HL-60 (cell line): ENCODE measurements at regions not wholly inside any gene's neighbourhood (a gene's known extent, or its start where the extent isn't known, plus 50 kb on each side); places are given as distances from the start of the nearest gene placed in this dataset.

Experiments used
- DNase-seq, 2 experiments: peaks; one replicate each; pipeline ENCODE4 v3.0.0-alpha.2; 2010 to 2020; ENCODE audit warnings: low read depth in 1 of 2, low spot score in 1 of 2
- H3K27ac ChIP-seq: fragments of 250-450 bp; sonication (Bioruptor Pico); replicated peaks from 2 replicates; pipeline ENCODE4 v1.5.1; 2020; ENCODE audit warnings: mild to moderate bottlenecking, moderate library complexity
- H3K27me3 ChIP-seq: fragments of 250-450 bp; sonication (Bioruptor Pico); 2 replicates; pipeline ENCODE4 v1.5.1; 2021; ENCODE audit warnings: mild to moderate bottlenecking, moderate library complexity; ENCODE audit not compliant: insufficient read depth, poor library complexity, severe bottlenecking
- H3K4me3 ChIP-seq: replicated peaks from 2 replicates; pipeline ENCODE4 v1.5.1; 2011; ENCODE audit warnings: mild to moderate bottlenecking, control low read depth, low read length; ENCODE audit not compliant: insufficient read depth
- CTCF ChIP-seq: IDR thresholded peaks from one replicate; pipeline ENCODE4 v1.5.1; 2011; ENCODE audit warnings: low read length, control low read depth, inconsistent platforms; ENCODE audit not compliant: insufficient read depth
- GABPA ChIP-seq: IDR thresholded peaks from 2 replicates; pipeline ENCODE4 v1.6.1; 2012; ENCODE audit warnings: low read depth
- POLR2AphosphoS5 ChIP-seq: IDR thresholded peaks from 2 replicates; pipeline ENCODE4 v1.6.1; 2012; ENCODE audit warnings: low read depth
- REST ChIP-seq: IDR thresholded peaks from 2 replicates; pipeline ENCODE4 v1.6.1; 2012; ENCODE audit warnings: low read depth; ENCODE audit not compliant: insufficient replicate concordance
- SPI1 ChIP-seq: IDR thresholded peaks from 2 replicates; pipeline ENCODE4 v1.6.1; 2012; ENCODE audit warnings: low read depth, mild to moderate bottlenecking, borderline replicate concordance

GRCh38 chr5:107058235-107058634 is 612.5 kb downstream of the EFNA5 start:
- TF ChIP-seq SPI1: no peak
- no peak for TF ChIP-seq CTCF
- no peak for TF ChIP-seq POLR2AphosphoS5
- TF ChIP-seq REST: no peak
- no peak for TF ChIP-seq GABPA
- Histone ChIP-seq H3K27ac (no peak overlapping the region), H3K4me3 (no peak overlapping the region), H3K27me3 (no peaks in the 10 kb centered on the region)
- no peak for DNase-seq

- no peak for DNase-seq
- TF ChIP-seq POLR2AphosphoS5 (no peak), CTCF (no peak), GABPA (no peak), SPI1 (no peak), REST (no peak)
- no peak overlapping the region for H3K27ac ChIP-seq
- H3K4me3 ChIP-seq: no peak overlapping the region
- H3K27me3 ChIP-seq: no peaks in the 10 kb centered on the region
Measured at GRCh38 chr5:107056278-107056677, 614.5 kb downstream of the EFNA5 start.

GRCh38 chr5:107047048-107047447 is 623.7 kb downstream of the EFNA5 start:
- TF ChIP-seq REST: no peak
- no peak for TF ChIP-seq POLR2AphosphoS5
- no peak for TF ChIP-seq CTCF
- no peak for TF ChIP-seq SPI1
- no peak for TF ChIP-seq GABPA
- Histone ChIP-seq H3K27me3 (no peaks in the 10 kb centered on the region), H3K27ac (no peak overlapping the region), H3K4me3 (no peak overlapping the region)
- no peak for DNase-seq
